Gastroesophageal sphincter (tissue), 3 donors: ENCODE measurements at regions not wholly inside any gene's neighbourhood (a gene's known extent, or its start where the extent isn't known, plus 50 kb on each side); places are given as distances from the start of the nearest gene placed in this dataset.

Experiments
- EP300 ChIP-seq: sonication (generic); formaldehyde crosslinking; IDR thresholded peaks from one replicate; pipeline ENCODE4 v1.6.1; 2017; ENCODE audit warnings: antibody characterized with exemption, mild to moderate bottlenecking
- POLR2AphosphoS5 ChIP-seq: sonication (generic); formaldehyde crosslinking; IDR thresholded peaks from one replicate; pipeline ENCODE4 v1.6.1; 2017; ENCODE audit warnings: antibody characterized with exemption
- TF ChIP-seq, protein P1 (sequence below), 4 experiments: fragments of 200-600 bp in 2 of 4; fragments of 450-650 bp in 2 of 4; sonication (generic) in 1 of 4; IDR thresholded peaks; one replicate each; pipeline ENCODE4 v1.5.1; 2017 to 2019; ENCODE audit warnings: antibody characterized with exemption in 4 of 4, mild to moderate bottlenecking in 2 of 4, moderate library complexity in 2 of 4

DNA sequence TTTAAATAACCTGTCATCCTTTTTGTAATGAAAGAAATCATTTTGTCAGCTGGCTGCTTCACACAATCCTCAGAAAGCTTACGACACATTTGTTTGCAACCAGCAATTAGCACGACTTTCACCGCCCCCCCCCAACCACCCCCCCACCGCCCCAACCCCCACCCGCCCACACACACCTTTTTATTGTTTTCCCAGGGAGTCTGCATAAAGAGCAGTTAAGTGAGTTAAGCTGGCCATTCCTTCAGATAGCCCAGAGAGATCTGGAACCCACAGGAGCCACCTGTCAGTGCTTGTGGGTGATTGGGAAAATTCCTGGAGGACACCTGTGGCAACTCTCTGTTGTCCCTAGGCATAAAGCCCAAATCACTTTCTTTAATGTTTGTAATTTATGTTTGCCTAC lies 175.7 kb upstream of the FMR1 start:
- TF ChIP-seq, protein P1, sequence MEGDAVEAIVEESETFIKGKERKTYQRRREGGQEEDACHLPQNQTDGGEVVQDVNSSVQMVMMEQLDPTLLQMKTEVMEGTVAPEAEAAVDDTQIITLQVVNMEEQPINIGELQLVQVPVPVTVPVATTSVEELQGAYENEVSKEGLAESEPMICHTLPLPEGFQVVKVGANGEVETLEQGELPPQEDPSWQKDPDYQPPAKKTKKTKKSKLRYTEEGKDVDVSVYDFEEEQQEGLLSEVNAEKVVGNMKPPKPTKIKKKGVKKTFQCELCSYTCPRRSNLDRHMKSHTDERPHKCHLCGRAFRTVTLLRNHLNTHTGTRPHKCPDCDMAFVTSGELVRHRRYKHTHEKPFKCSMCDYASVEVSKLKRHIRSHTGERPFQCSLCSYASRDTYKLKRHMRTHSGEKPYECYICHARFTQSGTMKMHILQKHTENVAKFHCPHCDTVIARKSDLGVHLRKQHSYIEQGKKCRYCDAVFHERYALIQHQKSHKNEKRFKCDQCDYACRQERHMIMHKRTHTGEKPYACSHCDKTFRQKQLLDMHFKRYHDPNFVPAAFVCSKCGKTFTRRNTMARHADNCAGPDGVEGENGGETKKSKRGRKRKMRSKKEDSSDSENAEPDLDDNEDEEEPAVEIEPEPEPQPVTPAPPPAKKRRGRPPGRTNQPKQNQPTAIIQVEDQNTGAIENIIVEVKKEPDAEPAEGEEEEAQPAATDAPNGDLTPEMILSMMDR (IDR thresholded peaks at IDR 0.05) = no peak
- TF ChIP-seq POLR2AphosphoS5 (no peak), EP300 (no peak)
